ENCODE measurements at regions not wholly inside any gene's neighbourhood (a gene's known extent, or its start where the extent isn't known, plus 50 kb on each side); places are given as distances from the start of the nearest gene placed in this dataset.

DNA sequence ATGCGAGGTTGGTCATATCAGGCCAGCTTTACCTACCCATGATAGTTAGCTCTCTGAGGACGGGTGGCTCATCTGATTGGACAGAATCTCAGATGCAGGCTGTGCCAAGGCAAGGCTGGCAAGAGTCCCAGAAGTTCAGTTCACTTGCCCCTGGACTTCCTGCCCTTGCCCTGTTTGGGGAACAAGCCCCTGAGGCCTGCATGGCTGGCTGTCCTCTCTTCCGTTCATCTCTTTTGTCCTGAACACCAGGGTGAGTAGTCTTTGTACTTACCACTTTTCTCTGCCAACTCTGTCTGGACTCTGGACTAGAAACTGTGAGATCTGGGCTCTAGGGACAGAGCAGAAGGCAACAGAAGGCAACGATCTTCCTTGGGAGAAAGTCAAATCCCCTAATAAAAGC is 769.9 kb downstream of the QKI start:
- DNase-seq (ENCODE audit: low read depth) = no peak
- H3K4me3 ChIP-seq (ENCODE audit: low read depth, low read length) = no peak overlapping the region
- TF ChIP-seq, protein P1, sequence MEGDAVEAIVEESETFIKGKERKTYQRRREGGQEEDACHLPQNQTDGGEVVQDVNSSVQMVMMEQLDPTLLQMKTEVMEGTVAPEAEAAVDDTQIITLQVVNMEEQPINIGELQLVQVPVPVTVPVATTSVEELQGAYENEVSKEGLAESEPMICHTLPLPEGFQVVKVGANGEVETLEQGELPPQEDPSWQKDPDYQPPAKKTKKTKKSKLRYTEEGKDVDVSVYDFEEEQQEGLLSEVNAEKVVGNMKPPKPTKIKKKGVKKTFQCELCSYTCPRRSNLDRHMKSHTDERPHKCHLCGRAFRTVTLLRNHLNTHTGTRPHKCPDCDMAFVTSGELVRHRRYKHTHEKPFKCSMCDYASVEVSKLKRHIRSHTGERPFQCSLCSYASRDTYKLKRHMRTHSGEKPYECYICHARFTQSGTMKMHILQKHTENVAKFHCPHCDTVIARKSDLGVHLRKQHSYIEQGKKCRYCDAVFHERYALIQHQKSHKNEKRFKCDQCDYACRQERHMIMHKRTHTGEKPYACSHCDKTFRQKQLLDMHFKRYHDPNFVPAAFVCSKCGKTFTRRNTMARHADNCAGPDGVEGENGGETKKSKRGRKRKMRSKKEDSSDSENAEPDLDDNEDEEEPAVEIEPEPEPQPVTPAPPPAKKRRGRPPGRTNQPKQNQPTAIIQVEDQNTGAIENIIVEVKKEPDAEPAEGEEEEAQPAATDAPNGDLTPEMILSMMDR (IDR thresholded peaks at IDR 0.05; ENCODE audit: insufficient read depth, low read depth, low read length, missing control alignments) = no peak

DNA sequence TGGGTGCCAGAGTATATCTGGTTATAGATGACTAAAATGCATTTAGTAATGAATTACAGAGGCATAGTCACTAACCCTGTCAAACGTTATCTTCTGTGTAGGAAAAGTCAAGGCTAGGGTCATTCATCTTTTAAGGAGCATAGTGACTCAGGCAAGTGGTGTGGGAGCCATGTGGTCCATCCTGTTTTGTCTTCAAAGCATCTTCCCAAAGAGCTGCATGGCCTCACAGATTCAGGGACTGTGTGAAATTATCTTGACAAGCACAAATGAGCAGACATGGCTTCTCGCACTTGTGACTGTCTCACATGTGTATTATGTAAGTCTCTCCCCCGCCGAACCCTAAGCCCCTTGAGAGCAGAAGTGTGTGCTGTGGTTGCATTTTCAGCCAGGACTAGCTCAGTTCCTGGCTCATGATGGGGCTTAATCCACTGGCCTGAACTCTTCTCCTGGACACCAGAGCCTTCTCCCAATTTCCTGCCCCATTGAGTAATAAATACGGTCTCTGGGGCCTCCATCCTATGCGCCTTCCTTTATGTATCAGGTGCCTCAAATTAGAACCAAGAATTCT is 769.1 kb downstream of the QKI start:
- no peak overlapping the region for H3K4me3 ChIP-seq (ENCODE audit: low read depth, low read length)
- TF ChIP-seq, protein P1 (IDR thresholded peaks at IDR 0.05; ENCODE audit: insufficient read depth, low read depth, low read length, missing control alignments) = no peak
- no peak for DNase-seq (ENCODE audit: low read depth)

DNA sequence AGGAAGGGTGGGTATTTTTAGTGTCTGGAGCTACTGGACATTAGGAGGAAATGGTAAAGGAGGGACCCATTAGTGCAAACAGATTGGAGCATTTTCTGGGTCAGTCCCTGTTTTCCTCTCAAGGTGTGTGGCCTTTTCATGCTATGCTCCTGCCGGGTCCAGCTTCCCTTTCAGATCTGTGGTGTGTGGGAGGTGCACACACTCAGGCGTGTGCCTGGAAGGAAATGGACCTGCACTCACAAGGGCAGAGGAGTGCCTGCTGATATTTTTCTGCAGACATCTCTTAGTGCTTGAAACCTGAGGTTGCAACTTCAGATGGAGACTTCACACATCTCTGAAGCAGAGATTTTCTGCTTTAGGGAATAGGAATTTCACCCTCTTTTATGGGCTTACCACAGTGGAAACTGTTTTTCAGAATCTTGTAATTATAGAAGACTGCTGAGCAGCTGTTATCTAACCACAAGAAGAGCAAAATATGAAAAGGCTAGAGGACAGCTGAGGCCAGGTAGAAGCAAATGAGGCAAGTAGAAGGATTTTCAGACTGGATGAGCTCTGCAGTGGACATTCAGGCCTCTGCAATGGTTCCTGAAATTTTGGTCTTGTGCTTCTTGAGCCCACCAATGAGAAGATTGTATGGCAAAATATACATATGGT is 764.3 kb downstream of the QKI start:
- no peak for DNase-seq (ENCODE audit: low read depth)
- H3K4me3 ChIP-seq (ENCODE audit: low read depth, low read length) = no peak overlapping the region
- TF ChIP-seq, protein P1 (IDR thresholded peaks at IDR 0.05; ENCODE audit: insufficient read depth, low read depth, low read length, missing control alignments) = no peak

DNA sequence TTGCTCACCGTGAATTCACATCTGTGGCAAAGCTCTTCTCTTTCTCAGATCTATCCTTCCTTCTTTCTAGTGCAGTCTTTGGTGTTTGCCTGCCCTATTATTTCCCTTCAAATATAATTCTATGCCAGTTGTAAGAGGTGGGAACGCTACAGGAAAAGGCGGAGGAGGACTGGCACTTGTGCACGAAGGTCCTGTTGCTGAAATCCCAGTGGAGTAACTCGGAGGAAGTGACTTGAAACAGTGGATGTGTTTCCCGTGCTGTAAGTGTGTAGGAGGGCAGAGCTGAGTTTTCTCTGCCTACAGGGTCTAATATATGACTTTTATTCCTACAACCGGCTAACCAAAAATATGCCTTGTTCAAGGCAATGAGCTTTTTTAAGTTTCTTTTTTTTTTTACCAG is 754.8 kb downstream of the QKI start:
- DNase-seq (ENCODE audit: low read depth) = no peak
- H3K4me3 ChIP-seq (ENCODE audit: low read depth, low read length) = no peak overlapping the region
- TF ChIP-seq, protein P1 (IDR thresholded peaks at IDR 0.05; ENCODE audit: insufficient read depth, low read depth, low read length, missing control alignments) = no peak

DNA sequence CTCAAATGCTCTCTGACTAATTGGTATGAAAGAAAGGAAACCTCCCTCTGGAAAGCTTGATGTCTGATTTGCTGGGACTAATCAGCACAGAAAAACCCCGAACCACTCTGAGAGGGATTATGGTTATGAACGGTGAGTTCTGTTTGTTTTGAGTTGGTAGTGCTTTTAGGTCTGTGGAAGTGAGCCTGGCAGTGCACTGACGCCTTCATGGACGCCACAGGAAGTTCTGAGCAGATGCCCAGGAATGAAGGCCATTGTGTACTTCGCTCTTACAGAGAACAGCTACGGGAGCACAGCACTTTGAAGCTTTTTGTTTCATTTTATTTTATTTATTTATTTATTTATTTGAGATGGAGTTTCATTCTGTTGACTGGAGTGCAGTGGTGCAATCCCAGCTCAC is 754.1 kb downstream of the QKI start:
- TF ChIP-seq, protein P1 (IDR thresholded peaks at IDR 0.05; ENCODE audit: insufficient read depth, low read depth, low read length, missing control alignments) = no peak
- no peak for DNase-seq (ENCODE audit: low read depth)
- no peak overlapping the region for H3K4me3 ChIP-seq (ENCODE audit: low read depth, low read length)

DNA sequence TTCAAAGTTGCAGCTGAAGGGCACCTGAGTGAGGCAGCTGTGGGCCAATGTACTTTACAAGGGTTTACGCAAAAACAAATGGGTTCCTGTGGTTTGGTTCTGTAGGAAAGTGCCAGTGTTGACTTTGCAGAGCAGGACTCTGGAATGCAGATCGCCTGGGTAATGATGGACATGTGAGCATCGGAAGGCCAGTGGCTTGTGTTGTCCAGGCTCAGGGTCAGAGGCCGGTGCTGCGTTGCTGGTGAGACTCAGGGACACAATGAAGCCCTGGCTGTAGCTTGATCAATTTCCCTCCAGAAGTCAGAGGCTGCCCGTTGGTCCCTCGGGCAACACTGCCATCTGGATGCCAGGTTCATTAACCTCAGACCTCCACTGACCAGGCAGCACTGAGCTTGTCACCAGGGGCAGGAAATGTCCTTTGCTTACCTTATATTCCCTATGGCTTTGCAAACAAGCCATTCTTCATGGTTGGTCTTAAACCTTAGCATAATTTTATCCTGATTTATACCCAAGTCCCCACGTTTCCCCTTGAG is 753.4 kb downstream of the QKI start:
- TF ChIP-seq, protein P1 (IDR thresholded peaks at IDR 0.05; ENCODE audit: insufficient read depth, low read depth, low read length, missing control alignments) = peak; percentile 3
- no peak overlapping the region for H3K4me3 ChIP-seq (ENCODE audit: low read depth, low read length)
- no peak for DNase-seq (ENCODE audit: low read depth)
